ENCODE measurements at regions not wholly inside any gene's neighbourhood (a gene's known extent, or its start where the extent isn't known, plus 50 kb on each side); places are given as distances from the start of the nearest gene placed in this dataset.
"Not testable (repeated sequence)": the region's sequence is repeated elsewhere in the genome, so short reads cannot be mapped to it uniquely, and the experiment has no call there.

GRCh38 chr15:30841639-30842038 is 62.1 kb upstream of the FAN1 start:
- not testable (repeated sequence) for DNase-seq (ENCODE audit: low spot score)

DNA sequence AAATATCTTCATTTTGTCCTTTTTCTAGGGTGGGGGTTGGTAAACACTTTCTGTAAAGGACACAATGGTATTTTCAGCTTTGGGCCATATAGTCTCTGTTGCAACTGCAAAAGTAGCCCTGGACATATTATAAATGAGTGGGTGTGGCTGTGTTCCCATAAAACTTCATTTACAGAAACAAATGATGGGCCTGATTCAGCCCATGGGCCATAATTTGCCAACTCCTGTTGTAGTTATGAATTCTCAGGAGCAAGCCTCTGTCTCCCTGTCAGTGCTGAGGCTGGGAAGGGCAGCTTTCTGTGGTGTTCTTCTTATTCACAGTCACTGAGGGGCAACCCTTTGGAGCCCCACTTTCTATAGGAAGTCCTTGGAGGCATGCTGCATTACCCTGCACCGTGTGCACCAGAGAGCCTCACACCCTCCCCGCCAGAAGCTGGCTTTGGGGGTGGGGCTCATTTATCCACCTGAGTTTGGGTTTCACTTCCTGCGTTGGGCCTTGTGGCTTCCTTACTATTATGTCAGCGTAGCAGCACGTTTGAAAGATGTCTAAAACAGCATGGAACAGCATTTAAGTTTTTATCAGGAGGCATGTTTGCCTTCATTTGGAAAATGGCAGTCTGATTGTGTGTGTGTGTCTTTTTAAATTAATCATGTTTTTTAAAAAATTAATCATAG is 60.8 kb upstream of the FAN1 start:
- DNase-seq (ENCODE audit: low spot score), result not testable (repeated sequence)

GRCh38 chr15:30845536-30845935 is 58.2 kb upstream of the FAN1 start:
- DNase-seq (ENCODE audit: low spot score), result not testable (repeated sequence)
